ENCODE measurements at regions not wholly inside any gene's neighbourhood (a gene's known extent, or its start where the extent isn't known, plus 50 kb on each side); places are given as distances from the start of the nearest gene placed in this dataset.

DNA sequence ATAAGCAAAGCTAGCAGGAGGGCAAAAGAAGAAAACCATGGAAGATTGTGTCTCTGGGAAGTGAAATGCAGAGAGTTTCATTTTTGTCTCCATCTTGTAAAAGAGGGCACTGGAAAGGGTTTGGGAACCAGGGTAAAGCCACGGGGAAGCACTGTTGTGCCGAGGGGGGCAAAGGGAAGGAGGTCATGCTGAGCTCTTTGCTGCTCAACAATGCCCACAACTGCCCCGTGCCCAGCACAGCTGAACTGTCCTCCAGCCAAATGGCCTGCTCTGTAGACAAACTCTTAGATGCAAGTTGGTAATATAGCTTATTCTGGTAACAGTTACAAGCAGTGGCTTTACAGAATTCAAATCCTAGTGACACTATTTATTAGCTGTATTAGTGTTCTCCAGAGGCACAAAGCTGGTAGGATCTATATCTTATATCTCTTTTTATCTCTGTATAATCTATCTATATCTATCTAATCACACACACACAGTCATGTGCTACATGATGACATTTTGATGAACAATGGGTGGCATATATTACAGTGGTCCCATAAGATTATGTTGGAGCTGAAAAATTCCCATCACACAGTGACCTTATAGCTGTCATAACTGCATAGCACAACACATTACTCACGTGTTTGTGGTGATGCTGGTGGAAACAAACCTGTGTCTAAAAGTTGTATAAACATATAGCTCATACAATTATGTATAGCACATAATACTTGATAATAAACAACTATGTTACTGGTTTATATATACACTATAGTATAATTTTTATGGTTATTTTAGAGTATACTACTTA, 203.4 kb upstream of the DDHD1 start:
- no peaks in the 10 kb centered on the region for H3K36me3 ChIP-seq (replicated peaks in 1 of 2; ENCODE audit: control insufficient read depth in 1 of 2, insufficient read depth in 2 of 2, low read length in 1 of 2)
- no peak overlapping the region for H3K4me2 ChIP-seq
- no peak overlapping the region for H3K27ac ChIP-seq (ENCODE audit: low read depth in 2 of 2, low read length in 1 of 2)
- no peaks in the 10 kb centered on the region for H3K9me3 ChIP-seq
- no peaks in the 10 kb centered on the region for H3F3A ChIP-seq (replicated peaks; ENCODE audit: insufficient read depth)
- ChIA-PET CTCF (interaction anchor here (0.9 to 1.8 kb wide), 4 partner anchors 13 to 60 kb away, joined by 3 to 7 read pairs (median 4); no protein-coding TSS in a partner anchor), POLR2A (no interaction called here)
- no peaks in the 10 kb centered on the region for H4K20me1 ChIP-seq (ENCODE audit: insufficient read depth)
- H3K9ac ChIP-seq: no peak overlapping the region
- peaks cover 0 to 6% of the 10 kb centered on the region in 2 experiments; a peak in 2 of 4 replicates for H3K4me1 ChIP-seq (ENCODE audit: control insufficient read depth in 1 of 2, insufficient read depth in 2 of 2, low read depth in 1 of 2, low read length in 1 of 2)
- no peak overlapping the region for H2AFZ ChIP-seq (ENCODE audit: low read depth)
- no peak for DNase-seq
- TF ChIP-seq RFX5 (IDR thresholded peaks at IDR 0.05; ENCODE audit: low read length) (no peak), EZH2phosphoT487 (IDR thresholded peaks at IDR 0.05; ENCODE audit: borderline replicate concordance, low read depth) (no peak), JUND (IDR thresholded peaks at IDR 0.05) (no peak), TEAD4 (IDR thresholded peaks at IDR 0.05; ENCODE audit: borderline replicate concordance, insufficient read depth) (no peak), GABPA (IDR thresholded peaks at IDR 0.05; ENCODE audit: low read depth) (no peak), TAF1 (IDR thresholded peaks at IDR 0.05; ENCODE audit: borderline replicate concordance, low read depth, low read length) (no peak), PBX3 (IDR thresholded peaks at IDR 0.05) (no peak), FOXJ3 (CRISPR knock-in tag; IDR thresholded peaks at IDR 0.05) (no peak), NRF1 (IDR thresholded peaks at IDR 0.05; ENCODE audit: low read depth, low read length) (no peak), USF2 (IDR thresholded peaks at IDR 0.05; ENCODE audit: borderline replicate concordance, low read depth, low read length) (no peak), MAX (IDR thresholded peaks at IDR 0.05; ENCODE audit: low read depth) (no peak), SIN3A (IDR thresholded peaks at IDR 0.05; ENCODE audit: borderline replicate concordance, low read depth, low read length) (no peak), USF1 (IDR thresholded peaks at IDR 0.05; ENCODE audit: borderline replicate concordance, low read depth) (no peak), REST (IDR thresholded peaks at IDR 0.05; ENCODE audit: low read depth, low read length) (no peak), MXI1 (IDR thresholded peaks at IDR 0.05; ENCODE audit: low read depth, low read length) (no peak), YY1 (IDR thresholded peaks at IDR 0.05; ENCODE audit: low read depth) (no peak), TCF12 (IDR thresholded peaks at IDR 0.05) (no peak), CHD2 (IDR thresholded peaks at IDR 0.05; ENCODE audit: low read length, partially characterized antibody) (no peak)
- TF ChIP-seq, protein P1, sequence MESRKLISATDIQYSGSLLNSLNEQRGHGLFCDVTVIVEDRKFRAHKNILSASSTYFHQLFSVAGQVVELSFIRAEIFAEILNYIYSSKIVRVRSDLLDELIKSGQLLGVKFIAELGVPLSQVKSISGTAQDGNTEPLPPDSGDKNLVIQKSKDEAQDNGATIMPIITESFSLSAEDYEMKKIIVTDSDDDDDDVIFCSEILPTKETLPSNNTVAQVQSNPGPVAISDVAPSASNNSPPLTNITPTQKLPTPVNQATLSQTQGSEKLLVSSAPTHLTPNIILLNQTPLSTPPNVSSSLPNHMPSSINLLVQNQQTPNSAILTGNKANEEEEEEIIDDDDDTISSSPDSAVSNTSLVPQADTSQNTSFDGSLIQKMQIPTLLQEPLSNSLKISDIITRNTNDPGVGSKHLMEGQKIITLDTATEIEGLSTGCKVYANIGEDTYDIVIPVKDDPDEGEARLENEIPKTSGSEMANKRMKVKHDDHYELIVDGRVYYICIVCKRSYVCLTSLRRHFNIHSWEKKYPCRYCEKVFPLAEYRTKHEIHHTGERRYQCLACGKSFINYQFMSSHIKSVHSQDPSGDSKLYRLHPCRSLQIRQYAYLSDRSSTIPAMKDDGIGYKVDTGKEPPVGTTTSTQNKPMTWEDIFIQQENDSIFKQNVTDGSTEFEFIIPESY (IDR thresholded peaks at IDR 0.05; ENCODE audit: borderline replicate concordance, low read depth): no peak
- TF ChIP-seq, protein P2, sequence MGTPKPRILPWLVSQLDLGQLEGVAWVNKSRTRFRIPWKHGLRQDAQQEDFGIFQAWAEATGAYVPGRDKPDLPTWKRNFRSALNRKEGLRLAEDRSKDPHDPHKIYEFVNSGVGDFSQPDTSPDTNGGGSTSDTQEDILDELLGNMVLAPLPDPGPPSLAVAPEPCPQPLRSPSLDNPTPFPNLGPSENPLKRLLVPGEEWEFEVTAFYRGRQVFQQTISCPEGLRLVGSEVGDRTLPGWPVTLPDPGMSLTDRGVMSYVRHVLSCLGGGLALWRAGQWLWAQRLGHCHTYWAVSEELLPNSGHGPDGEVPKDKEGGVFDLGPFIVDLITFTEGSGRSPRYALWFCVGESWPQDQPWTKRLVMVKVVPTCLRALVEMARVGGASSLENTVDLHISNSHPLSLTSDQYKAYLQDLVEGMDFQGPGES (IDR thresholded peaks at IDR 0.05; ENCODE audit: low read depth, low read length): no peak
- H3K4me3 ChIP-seq (ENCODE audit: low read depth in 2 of 2, low read length in 1 of 2): no peak overlapping the region
- 41% methylated on average over 4 of the region's 4 CpGs for WGBS (ENCODE audit: low lambda C conversion rate)
- H3K27me3 ChIP-seq (ENCODE audit: insufficient read depth): no peaks in the 10 kb centered on the region
- no peaks in the 10 kb centered on the region for H3K79me2 ChIP-seq (ENCODE audit: insufficient read depth)
- H3K9me2 ChIP-seq: no peaks in the 10 kb centered on the region
